NCI-H510A (cell line): ENCODE measurements at regions not wholly inside any gene's neighbourhood (a gene's known extent, or its start where the extent isn't known, plus 50 kb on each side); places are given as distances from the start of the nearest gene placed in this dataset.

Source experiments
- DNase-seq: peaks from one replicate; lab custom pipeline; 2025; lab: John Stamatoyannopoulos, UW

- DNase-seq: no peak
These were observed 92.8 kb upstream of the TMEM168 start for GRCh38 chr7:112882991-112883390.

GRCh38 chr7:112882511-112882910 lies 92.3 kb upstream of the TMEM168 start:
- no peak for DNase-seq

GRCh38 chr7:112882022-112882421 lies 91.8 kb upstream of the TMEM168 start:
- no peak for DNase-seq

GRCh38 chr7:112880818-112881418 lies 90.7 kb upstream of the TMEM168 start:
- DNase-seq: no peak

- DNase-seq: no peak
These were observed 87.7 kb upstream of the TMEM168 start for GRCh38 chr7:112877691-112878460.

GRCh38 chr7:112876877-112877276 lies 86.7 kb upstream of the TMEM168 start:
- no peak for DNase-seq

- no peak for DNase-seq
These were observed 84.7 kb upstream of the TMEM168 start for GRCh38 chr7:112874909-112875308.

GRCh38 chr7:112873831-112874553 lies 83.8 kb upstream of the TMEM168 start:
- DNase-seq: no peak

- DNase-seq: no peak
These were observed 79.0 kb upstream of the TMEM168 start for GRCh38 chr7:112869111-112869774.

- no peak for DNase-seq
These were observed 78.4 kb upstream of the TMEM168 start for GRCh38 chr7:112868609-112869008.

GRCh38 chr7:112866424-112866823 lies 76.2 kb upstream of the TMEM168 start:
- DNase-seq: no peak

GRCh38 chr7:112864380-112864779 lies 74.2 kb upstream of the TMEM168 start:
- DNase-seq: no peak

- DNase-seq: no peak
These were observed 68.6 kb upstream of the TMEM168 start for GRCh38 chr7:112858838-112859237.

GRCh38 chr7:112855227-112855626 lies 65.0 kb upstream of the TMEM168 start:
- DNase-seq: no peak

- DNase-seq: no peak
These were observed 64.0 kb upstream of the TMEM168 start for GRCh38 chr7:112854169-112854568.

GRCh38 chr7:112853422-112853821 lies 63.2 kb upstream of the TMEM168 start:
- no peak for DNase-seq

GRCh38 chr7:112843151-112843550 lies 53.0 kb upstream of the TMEM168 start:
- DNase-seq: no peak
